IMR-90 (cell line): ENCODE measurements at regions not wholly inside any gene's neighbourhood (a gene's known extent, or its start where the extent isn't known, plus 50 kb on each side); places are given as distances from the start of the nearest gene placed in this dataset.

Experiments
- ATAC-seq: fragments of 200-7000 bp; cut with Tn5 transposase; 2 replicates; pipeline ENCODE4 v1.9.1; 2020; ENCODE audit warnings: low read depth, mild to moderate bottlenecking, moderate library complexity
- BruUV-seq: library from RNA; stranded (reverse); fragments of 400-500 nt; replicated peaks from 2 replicates; lab custom pipeline; 2021; lab: Mats Ljungman, UMichigan
- CTCF ChIA-PET: fragments of 300-600 bp; formaldehyde crosslinking; extraction: SDS; loops from one replicate; lab custom pipeline; 2021; ENCODE audit warnings: antibody characterized with exemption; lab: Yijun Ruan, JAX
- POLR2A ChIA-PET: fragments of 300-600 bp; sonication (Branson Sonifier 250); formaldehyde crosslinking; loops from one replicate; lab custom pipeline; 2022; ENCODE audit warnings: antibody characterized with exemption; ENCODE audit not compliant: unreplicated experiment; lab: Charles Lee
- DNase-seq: peaks from one replicate; pipeline ENCODE4 v3.0.0; 2013
- H2AFZ ChIP-seq: replicated peaks from 2 replicates; pipeline ENCODE3; 2013; ENCODE audit warnings: low read length, mild to moderate bottlenecking; ENCODE audit not compliant: poor library complexity
- H2AK5ac ChIP-seq: 2 replicates; pipeline ENCODE4 v1.6.1; 2013; ENCODE audit warnings: low read depth, low read length, inconsistent platforms
- H2AK9ac ChIP-seq: replicated peaks from 2 replicates; pipeline ENCODE3; 2013; ENCODE audit warnings: mild to moderate bottlenecking, low read depth, low read length, moderate library complexity; ENCODE audit not compliant: poor library complexity
- H2BK120ac ChIP-seq: 2 replicates; pipeline ENCODE4 v1.6.1; 2013; ENCODE audit warnings: low read depth, low read length, inconsistent platforms
- H2BK15ac ChIP-seq: 3 replicates; pipeline ENCODE4 v1.6.1; 2013; ENCODE audit warnings: low read depth, low read length, inconsistent platforms
- H2BK20ac ChIP-seq: 2 replicates; pipeline ENCODE4 v1.6.1; 2013; ENCODE audit warnings: low read depth, mild to moderate bottlenecking, inconsistent platforms, low read length, moderate library complexity
- H2BK5ac ChIP-seq: 2 replicates; pipeline ENCODE4 v1.6.1; 2013; ENCODE audit warnings: mild to moderate bottlenecking, low read depth, low read length, inconsistent platforms; ENCODE audit not compliant: poor library complexity, severe bottlenecking
- H3K14ac ChIP-seq: replicated peaks from 2 replicates; pipeline ENCODE4 v1.6.1; 2013; ENCODE audit warnings: low read depth, low read length, inconsistent platforms
- H3K18ac ChIP-seq: 2 replicates; pipeline ENCODE4 v1.6.1; 2013; ENCODE audit warnings: low read depth, low read length, control low read depth
- H3K23ac ChIP-seq: 2 replicates; pipeline ENCODE4 v1.6.1; 2013; ENCODE audit warnings: low read depth, low read length, inconsistent platforms
- H3K27ac ChIP-seq: 2 replicates; pipeline ENCODE4 v1.5.1; 2013; ENCODE audit warnings: mild to moderate bottlenecking, control low read depth, low read length; ENCODE audit not compliant: insufficient read depth
- H3K27me3 ChIP-seq: 2 replicates; pipeline ENCODE4 v1.6.1; 2013; ENCODE audit warnings: low read length; ENCODE audit not compliant: control insufficient read depth, insufficient read depth
- H3K36me3 ChIP-seq: 2 replicates; pipeline ENCODE4 v1.6.1; 2013; ENCODE audit warnings: low read length, mixed read lengths; ENCODE audit not compliant: control insufficient read depth, insufficient read depth
- H3K4ac ChIP-seq: 2 replicates; pipeline ENCODE4 v1.6.1; 2013; ENCODE audit warnings: low read depth, low read length, inconsistent platforms
- H3K4me1 ChIP-seq: 2 replicates; pipeline ENCODE4 v1.6.1; 2013; ENCODE audit warnings: low read length, mixed read lengths; ENCODE audit not compliant: control insufficient read depth, insufficient read depth
- H3K4me2 ChIP-seq: 2 replicates; pipeline ENCODE4 v1.6.1; 2013; ENCODE audit warnings: low read depth, mild to moderate bottlenecking, control low read depth, low read length, moderate library complexity
- H3K4me3 ChIP-seq: 2 replicates; pipeline ENCODE4 v1.5.1; 2013; ENCODE audit warnings: low read depth, mild to moderate bottlenecking, control low read depth, low read length, moderate library complexity; ENCODE audit not compliant: insufficient read depth
- H3K56ac ChIP-seq: 2 replicates; pipeline ENCODE4 v1.6.1; 2013; ENCODE audit warnings: low read length, inconsistent platforms; ENCODE audit not compliant: insufficient read depth; ENCODE audit errors: extremely low read depth
- H3K79me1 ChIP-seq, 2 experiments: 2 replicates each; pipeline ENCODE4 v1.6.1; 2013; ENCODE audit warnings: low read length in 2 of 2, inconsistent platforms in 1 of 2, low read depth in 1 of 2
- H3K9ac ChIP-seq: 2 replicates; pipeline ENCODE4 v1.6.1; 2013; ENCODE audit warnings: low read depth, low read length, control low read depth
- H3K9me1 ChIP-seq: 2 replicates; pipeline ENCODE4 v1.6.1; 2013; ENCODE audit warnings: low read length, inconsistent platforms; ENCODE audit not compliant: insufficient read depth
- H3K9me3 ChIP-seq: 2 replicates; pipeline ENCODE4 v1.6.1; 2013; ENCODE audit warnings: low read length; ENCODE audit not compliant: control insufficient read depth, insufficient read depth
- H4K20me1 ChIP-seq: 2 replicates; pipeline ENCODE4 v1.6.1; 2013; ENCODE audit warnings: low read length, inconsistent platforms; ENCODE audit not compliant: insufficient read depth
- H4K5ac ChIP-seq: 2 replicates; pipeline ENCODE4 v1.6.1; 2013; ENCODE audit warnings: mild to moderate bottlenecking, low read depth, low read length, control low read depth
- H4K8ac ChIP-seq, 2 experiments: 2 replicates each; pipeline ENCODE4 v1.6.1; 2013; ENCODE audit warnings: low read depth in 2 of 2, low read length in 2 of 2, control low read depth in 1 of 2, inconsistent platforms in 1 of 2
- H4K91ac ChIP-seq: 2 replicates; pipeline ENCODE4 v1.6.1; 2013; ENCODE audit warnings: low read depth, low read length, inconsistent platforms; ENCODE audit not compliant: insufficient read depth
- CEBPB ChIP-seq: IDR thresholded peaks from 2 replicates; pipeline ENCODE4 v1.6.1; 2012; ENCODE audit warnings: low read depth, low read length, improper control_type of control experiment
- CHD1 ChIP-seq: IDR thresholded peaks from 2 replicates; pipeline ENCODE4 v1.6.1; 2012; ENCODE audit warnings: low read depth, low read length, improper control_type of control experiment
- MAFK ChIP-seq: IDR thresholded peaks from 2 replicates; pipeline ENCODE4 v1.6.1; 2012; ENCODE audit warnings: low read depth, low read length, improper control_type of control experiment
- MAZ ChIP-seq: IDR thresholded peaks from 2 replicates; pipeline ENCODE4 v1.6.1; 2012; ENCODE audit warnings: low read depth, mild to moderate bottlenecking, low read length, improper control_type of control experiment, moderate library complexity, borderline replicate concordance
- NFE2L2 ChIP-seq: fragments of 150-350 bp; IDR thresholded peaks from 2 replicates; pipeline ENCODE4 v1.6.1; 2016; ENCODE audit warnings: low read depth, mild to moderate bottlenecking, low read length
- RAD21 ChIP-seq: IDR thresholded peaks from 2 replicates; pipeline ENCODE4 v1.6.1; 2012; ENCODE audit warnings: low read length, improper control_type of control experiment
- RFX5 ChIP-seq: IDR thresholded peaks from 2 replicates; pipeline ENCODE4 v1.8.0; 2012; ENCODE audit warnings: low read depth, mild to moderate bottlenecking, low read length, moderate library complexity
- SMC3 ChIP-seq: fragments of 150-350 bp; IDR thresholded peaks from 2 replicates; pipeline ENCODE4 v1.6.1; 2016; ENCODE audit warnings: low read depth, mild to moderate bottlenecking, antibody characterized with exemption, low read length, moderate library complexity
- WGBS, 2 experiments: methylation state at CpG; one replicate each; pipeline versions ENCODE4 v1.1.5 to v1.1.7; 2013; ENCODE audit warnings: missing lambda C conversion rate in 2 of 2; ENCODE audit not compliant: insufficient read length in 1 of 2; ENCODE audit errors: extremely low coverage in 2 of 2; 5-methylcytosine and 5-hydroxymethylcytosine counted together
- dilution Hi-C: fragments of 300-500 bp; cut with HindIII; formaldehyde crosslinking; loops from one replicate; pipeline ENCODE4 v1.14.3; 2018; ENCODE audit warnings: low sequenced_read_pairs; ENCODE audit not compliant: unreplicated experiment
- in situ Hi-C: fragments of 300-500 bp; cut with MboI; formaldehyde crosslinking; loops from 3 replicates; pipeline ENCODE4 v1.14.3; 2019; ENCODE audit warnings: low sequenced_read_pairs, inconsistent platforms, mixed read lengths
- intact Hi-C: fragments of 100-400 bp; cut with micrococcal nuclease; formaldehyde crosslinking; loops from 2 replicates; pipeline ENCODE4 v1.10.0; 2022
- TF ChIP-seq, protein P1 (sequence below): fragments of 150-350 bp; IDR thresholded peaks from 2 replicates; pipeline ENCODE4 v1.6.1; 2016; ENCODE audit warnings: low read depth, mild to moderate bottlenecking, low read length, moderate library complexity, borderline replicate concordance
- TF ChIP-seq, protein P2 (sequence below): conservative IDR thresholded peaks from 2 replicates; pipeline ENCODE4 v1.5.1; 2012; ENCODE audit warnings: mild to moderate bottlenecking, low read depth, low read length, improper control_type of control experiment

DNA sequence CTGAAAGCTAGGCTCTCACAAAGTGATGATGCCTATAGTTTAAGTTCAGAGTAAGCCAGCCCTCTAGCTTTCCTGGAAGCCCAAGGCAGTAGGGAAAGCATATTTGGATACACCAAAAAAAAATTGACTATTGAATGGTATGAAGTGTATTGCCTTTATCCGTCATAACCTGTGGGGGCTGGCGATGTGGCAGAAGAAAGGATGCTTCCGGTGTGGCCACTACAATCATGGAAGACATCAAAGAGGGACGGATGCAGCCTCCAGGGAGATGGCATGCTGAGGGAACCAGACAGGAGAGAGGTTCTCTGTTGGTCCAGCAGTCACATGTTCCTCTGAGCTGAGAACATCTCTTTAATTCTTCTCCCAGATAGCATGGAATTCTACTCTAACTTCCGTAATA is 170.3 kb downstream of the TMEM18 start:
- no peak for DNase-seq
- Histone ChIP-seq H3K18ac (no peak overlapping the region), H4K91ac (no peak overlapping the region), H2BK15ac (no peak overlapping the region), H3K4me3 (no peak overlapping the region), H3K36me3 (no peaks in the 10 kb centered on the region), H3K79me1 (no peaks in the 10 kb centered on the region), H3K4ac (no peak overlapping the region), H3K4me1 (no peaks in the 10 kb centered on the region), H2BK20ac (no peak overlapping the region), H2AK9ac (no peak overlapping the region), H3K4me2 (no peak overlapping the region), H4K20me1 (no peaks in the 10 kb centered on the region), H2AK5ac (no peak overlapping the region), H3K14ac (no peak overlapping the region), H3K27ac (no peak overlapping the region), H3K9me3 (peaks cover 51% of the 10 kb centered on the region), H4K8ac (no peak overlapping the region), H3K23ac (no peak overlapping the region), H3K27me3 (no peaks in the 10 kb centered on the region), H3K9ac (no peak overlapping the region), H3K9me1 (no peaks in the 10 kb centered on the region), H3K56ac (no peak overlapping the region), H2AFZ (no peak overlapping the region), H4K5ac (no peak overlapping the region), H2BK5ac (no peak overlapping the region), H2BK120ac (no peak overlapping the region)
- CTCF ChIA-PET: no interaction called here
- TF ChIP-seq, protein P1, sequence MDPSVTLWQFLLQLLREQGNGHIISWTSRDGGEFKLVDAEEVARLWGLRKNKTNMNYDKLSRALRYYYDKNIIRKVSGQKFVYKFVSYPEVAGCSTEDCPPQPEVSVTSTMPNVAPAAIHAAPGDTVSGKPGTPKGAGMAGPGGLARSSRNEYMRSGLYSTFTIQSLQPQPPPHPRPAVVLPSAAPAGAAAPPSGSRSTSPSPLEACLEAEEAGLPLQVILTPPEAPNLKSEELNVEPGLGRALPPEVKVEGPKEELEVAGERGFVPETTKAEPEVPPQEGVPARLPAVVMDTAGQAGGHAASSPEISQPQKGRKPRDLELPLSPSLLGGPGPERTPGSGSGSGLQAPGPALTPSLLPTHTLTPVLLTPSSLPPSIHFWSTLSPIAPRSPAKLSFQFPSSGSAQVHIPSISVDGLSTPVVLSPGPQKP: no peak
- TF ChIP-seq CEBPB (no peak), NFE2L2 (no peak), MAFK (no peak), CHD1 (no peak), RFX5 (no peak), RAD21 (no peak), MAZ (no peak), SMC3 (no peak)
- TF ChIP-seq, protein P2, sequence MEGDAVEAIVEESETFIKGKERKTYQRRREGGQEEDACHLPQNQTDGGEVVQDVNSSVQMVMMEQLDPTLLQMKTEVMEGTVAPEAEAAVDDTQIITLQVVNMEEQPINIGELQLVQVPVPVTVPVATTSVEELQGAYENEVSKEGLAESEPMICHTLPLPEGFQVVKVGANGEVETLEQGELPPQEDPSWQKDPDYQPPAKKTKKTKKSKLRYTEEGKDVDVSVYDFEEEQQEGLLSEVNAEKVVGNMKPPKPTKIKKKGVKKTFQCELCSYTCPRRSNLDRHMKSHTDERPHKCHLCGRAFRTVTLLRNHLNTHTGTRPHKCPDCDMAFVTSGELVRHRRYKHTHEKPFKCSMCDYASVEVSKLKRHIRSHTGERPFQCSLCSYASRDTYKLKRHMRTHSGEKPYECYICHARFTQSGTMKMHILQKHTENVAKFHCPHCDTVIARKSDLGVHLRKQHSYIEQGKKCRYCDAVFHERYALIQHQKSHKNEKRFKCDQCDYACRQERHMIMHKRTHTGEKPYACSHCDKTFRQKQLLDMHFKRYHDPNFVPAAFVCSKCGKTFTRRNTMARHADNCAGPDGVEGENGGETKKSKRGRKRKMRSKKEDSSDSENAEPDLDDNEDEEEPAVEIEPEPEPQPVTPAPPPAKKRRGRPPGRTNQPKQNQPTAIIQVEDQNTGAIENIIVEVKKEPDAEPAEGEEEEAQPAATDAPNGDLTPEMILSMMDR: no peak
- ATAC-seq: no peak
- 53% methylated on average over 4 of the region's 5 CpGs; no CpG with 5 or more reads in 1 of the 2 experiments for WGBS, 2 experiments
- dilution Hi-C loops: no loop called here
- intact Hi-C loops: no loop called here
- POLR2A ChIA-PET: no interaction called here
- BruUV-seq: no TSS peak
- in situ Hi-C loops: no loop called here
